HG02943 (cell line): ENCODE measurements at regions not wholly inside any gene's neighbourhood (a gene's known extent, or its start where the extent isn't known, plus 50 kb on each side); places are given as distances from the start of the nearest gene placed in this dataset.
"Not testable (repeated sequence)": the region's sequence is repeated elsewhere in the genome, so short reads cannot be mapped to it uniquely, and the experiment has no call there.

Source experiments
- ATAC-seq: cut with Tn5 transposase; IDR thresholded peaks from one replicate; pipeline ENCODE4 v1.9.1; 2021; ENCODE audit warnings: mild to moderate bottlenecking, low read depth, moderate library complexity; ENCODE audit not compliant: unreplicated experiment

- not testable (repeated sequence) for ATAC-seq
Measured at GRCh38 chr3:150270444-150270843, 137.7 kb upstream of the TSC22D2 start.

- no peak for ATAC-seq
Measured at GRCh38 chr3:150269526-150269925, 138.6 kb upstream of the TSC22D2 start.

- no peak for ATAC-seq
Measured at GRCh38 chr3:150268426-150269391, 139.4 kb upstream of the TSC22D2 start.

GRCh38 chr3:150267288-150267687, 140.8 kb upstream of the TSC22D2 start:
- no peak for ATAC-seq

- no peak for ATAC-seq
Measured at GRCh38 chr3:150265305-150265704, 142.8 kb upstream of the TSC22D2 start.

- no peak for ATAC-seq
Measured at GRCh38 chr3:150264561-150265279, 143.4 kb upstream of the TSC22D2 start.

GRCh38 chr3:150261958-150262357, 146.1 kb upstream of the TSC22D2 start:
- no peak for ATAC-seq

- ATAC-seq: no peak
Measured at GRCh38 chr3:150261418-150261817, 146.7 kb upstream of the TSC22D2 start.

GRCh38 chr3:150260398-150260710, 147.7 kb upstream of the TSC22D2 start:
- no peak for ATAC-seq

- ATAC-seq: no peak
Measured at GRCh38 chr3:150259526-150260397, 148.3 kb upstream of the TSC22D2 start.

GRCh38 chr3:150256782-150257181, 151.3 kb upstream of the TSC22D2 start:
- no peak for ATAC-seq

GRCh38 chr3:150256318-150256717, 151.8 kb upstream of the TSC22D2 start:
- ATAC-seq: no peak

- no peak for ATAC-seq
Measured at GRCh38 chr3:150255826-150256225, 152.3 kb upstream of the TSC22D2 start.

- no peak for ATAC-seq
Measured at GRCh38 chr3:150255413-150255812, 152.7 kb upstream of the TSC22D2 start.

- no peak for ATAC-seq
Measured at GRCh38 chr3:150254309-150254708, 153.8 kb upstream of the TSC22D2 start.

- no peak for ATAC-seq
Measured at GRCh38 chr3:150253622-150254021, 154.5 kb upstream of the TSC22D2 start.

- ATAC-seq: no peak
Measured at GRCh38 chr3:150252462-150252861, 155.6 kb upstream of the TSC22D2 start.

- ATAC-seq: no peak
Measured at GRCh38 chr3:150251187-150252062, 156.7 kb upstream of the TSC22D2 start.

- no peak for ATAC-seq
Measured at GRCh38 chr3:150249779-150250470, 158.2 kb upstream of the TSC22D2 start.
